ENCODE measurements at regions not wholly inside any gene's neighbourhood (a gene's known extent, or its start where the extent isn't known, plus 50 kb on each side); places are given as distances from the start of the nearest gene placed in this dataset.
"Not testable (repeated sequence)": the region's sequence is repeated elsewhere in the genome, so short reads cannot be mapped to it uniquely, and the experiment has no call there.

DNA sequence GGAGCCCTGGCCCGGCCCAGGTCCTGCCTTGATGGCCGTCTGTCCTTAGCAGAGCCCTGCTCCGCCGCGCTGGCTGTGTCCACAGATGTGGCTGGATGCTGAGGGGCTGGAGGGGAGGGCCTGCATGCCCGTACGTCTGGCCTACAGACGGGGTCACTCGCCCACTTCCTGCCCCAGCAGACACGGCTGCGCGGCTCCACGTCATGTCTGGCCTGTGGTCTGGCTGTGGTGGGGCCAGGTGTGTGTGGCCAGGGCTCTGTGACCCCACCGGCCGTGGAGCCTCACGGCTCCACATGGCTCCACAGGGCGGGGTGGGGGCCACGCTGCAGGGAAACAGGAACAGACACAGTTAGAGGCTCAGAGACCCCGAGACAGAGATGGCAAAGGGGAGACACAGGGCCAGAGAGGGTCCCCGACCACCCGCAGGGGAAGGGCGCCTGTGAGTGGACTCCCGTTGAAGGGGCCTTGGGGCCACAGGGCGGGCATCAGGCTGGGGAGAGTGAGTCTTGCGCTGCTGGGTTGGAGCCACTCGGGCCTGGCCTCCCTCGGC lies 65.5 kb downstream of the TMEM121 start:
- TF ChIP-seq TAF1, POLR2A, POLR2AphosphoS5 (IDR thresholded peaks at IDR 0.05; ENCODE audit: low read depth, low read length): not testable (repeated sequence)
